Thymus (tissue), 11 donors: ENCODE measurements at regions not wholly inside any gene's neighbourhood (a gene's known extent, or its start where the extent isn't known, plus 50 kb on each side); places are given as distances from the start of the nearest gene placed in this dataset.

ENCODE experiments used
- DNase-seq, 9 donors: peaks; one replicate each; pipeline ENCODE4 v3.0.0-alpha.2; 2013; ENCODE audit warnings: low spot score in 9 of 9, low read depth in 6 of 9, missing footprints in 1 of 9
- H3K27ac ChIP-seq, 2 donors: one replicate each; pipeline ENCODE4 v1.5.1; 2013; ENCODE audit warnings: control low read depth in 1 of 2, low read depth in 1 of 2, low read length in 1 of 2, mild to moderate bottlenecking in 1 of 2, moderate library complexity in 1 of 2
- H3K27me3 ChIP-seq, 2 donors: one replicate each; pipeline ENCODE4 v1.5.1; 2013; ENCODE audit warnings: low read length in 1 of 2; ENCODE audit not compliant: control insufficient read depth in 2 of 2, insufficient read depth in 1 of 2
- H3K36me3 ChIP-seq, 2 donors: one replicate each; pipeline ENCODE4 v1.5.1; 2013; ENCODE audit warnings: low read length in 1 of 2, mild to moderate bottlenecking in 1 of 2, moderate library complexity in 1 of 2; ENCODE audit not compliant: control insufficient read depth in 2 of 2, insufficient read depth in 2 of 2
- H3K4me1 ChIP-seq, 2 donors: one replicate each; pipeline ENCODE4 v1.5.1; 2013; ENCODE audit warnings: low read length in 2 of 2; ENCODE audit not compliant: control insufficient read depth in 2 of 2, insufficient read depth in 2 of 2
- H3K4me3 ChIP-seq, 2 donors: one replicate each; pipeline ENCODE4 v1.5.1; 2013; ENCODE audit warnings: low read length in 2 of 2, control low read depth in 1 of 2, mild to moderate bottlenecking in 1 of 2
- H3K9me3 ChIP-seq, 2 donors: one replicate each; pipeline ENCODE4 v1.5.1; 2013; ENCODE audit warnings: low read length in 1 of 2, mild to moderate bottlenecking in 1 of 2; ENCODE audit not compliant: control insufficient read depth in 2 of 2, insufficient read depth in 1 of 2
- WGBS: extraction: QIAGEN DNeasy Blood & Tissue Kit; methylation state at CpG from one replicate; pipeline ENCODE4 v1.1.7; 2013; 5-methylcytosine and 5-hydroxymethylcytosine counted together
- donor health status: healthy.

GRCh38 chr5:142542078-142542477, 143.8 kb downstream of the FGF1 start:
- DNase-seq: no peak
- Histone ChIP-seq H3K27ac (no peak overlapping the region), H3K27me3 (peaks cover 0 to 4% of the 10 kb centered on the region in 2 donors), H3K4me3 (no peak overlapping the region), H3K9me3 (no peaks in the 10 kb centered on the region), H3K36me3 (no peaks in the 10 kb centered on the region), H3K4me1 (no peaks in the 10 kb centered on the region)
- 46% methylated on average over 7 of the region's 7 CpGs for WGBS

DNA sequence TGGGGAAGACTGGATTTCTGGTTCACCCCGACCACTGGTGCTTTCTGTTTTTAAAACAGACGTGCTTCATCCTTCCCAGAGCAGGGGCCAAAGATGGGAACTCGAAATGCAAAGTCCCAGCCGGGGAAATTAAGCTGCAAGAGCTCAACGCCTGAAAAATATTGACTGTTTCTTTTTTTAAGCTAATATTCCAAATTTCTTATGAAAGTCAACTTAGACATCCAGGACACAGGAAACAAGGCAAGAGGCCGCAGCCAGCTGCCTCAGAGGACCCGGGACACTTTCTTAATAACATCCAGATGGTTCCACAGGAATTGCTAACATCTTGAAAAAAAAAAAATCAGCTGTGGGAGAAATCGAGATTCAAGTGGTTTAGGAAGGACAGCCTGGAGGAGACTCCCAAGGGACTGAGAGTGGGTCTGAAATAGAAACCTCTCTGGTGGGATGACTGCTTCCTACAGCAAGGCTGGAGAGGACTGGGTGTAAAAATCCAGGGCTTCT, 144.9 kb downstream of the FGF1 start:
- Histone ChIP-seq H3K27ac (no peak overlapping the region), H3K36me3 (no peaks in the 10 kb centered on the region), H3K4me1 (no peaks in the 10 kb centered on the region), H3K4me3 (no peak overlapping the region), H3K27me3 (peaks cover 0 to 4% of the 10 kb centered on the region in 2 donors), H3K9me3 (no peaks in the 10 kb centered on the region)
- WGBS: 88% methylated on average over 8 of the region's 8 CpGs
- DNase-seq: no peak

DNA sequence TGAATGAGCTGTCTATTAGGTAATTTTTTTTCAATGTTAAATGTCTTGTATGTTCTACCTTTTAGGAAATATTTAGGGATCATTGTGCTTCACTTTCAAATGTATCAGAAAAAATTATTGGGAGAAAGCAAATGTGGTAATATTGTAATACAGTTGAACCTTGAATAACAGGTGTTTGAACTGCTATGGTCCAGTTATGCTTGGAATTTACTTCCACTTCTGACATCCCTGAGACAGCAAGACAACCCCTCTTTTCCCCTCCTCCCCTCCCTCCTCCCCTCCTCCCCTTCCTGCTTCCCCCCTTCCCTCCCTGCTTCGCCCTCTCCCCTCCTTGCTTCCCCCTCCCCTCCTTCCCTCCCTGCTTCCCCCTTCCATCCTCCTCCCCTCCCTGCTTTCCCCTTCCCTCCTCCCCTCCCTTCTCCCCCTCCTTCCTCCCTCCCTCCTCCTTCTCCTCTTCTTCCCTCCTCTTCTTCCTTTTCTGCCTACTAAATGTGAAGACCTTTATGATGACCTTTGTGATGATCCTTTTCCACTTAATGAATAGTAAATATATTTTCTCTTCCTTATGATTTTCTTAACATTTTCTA, 146.6 kb downstream of the FGF1 start:
- Histone ChIP-seq H3K36me3 (no peaks in the 10 kb centered on the region), H3K4me1 (no peaks in the 10 kb centered on the region), H3K9me3 (no peaks in the 10 kb centered on the region), H3K27ac (no peak overlapping the region), H3K4me3 (no peak overlapping the region), H3K27me3 (peaks cover 0 to 4% of the 10 kb centered on the region in 2 donors)
- WGBS: no CpG with 5 or more reads among the region's 1 CpG
- DNase-seq: no peak

DNA sequence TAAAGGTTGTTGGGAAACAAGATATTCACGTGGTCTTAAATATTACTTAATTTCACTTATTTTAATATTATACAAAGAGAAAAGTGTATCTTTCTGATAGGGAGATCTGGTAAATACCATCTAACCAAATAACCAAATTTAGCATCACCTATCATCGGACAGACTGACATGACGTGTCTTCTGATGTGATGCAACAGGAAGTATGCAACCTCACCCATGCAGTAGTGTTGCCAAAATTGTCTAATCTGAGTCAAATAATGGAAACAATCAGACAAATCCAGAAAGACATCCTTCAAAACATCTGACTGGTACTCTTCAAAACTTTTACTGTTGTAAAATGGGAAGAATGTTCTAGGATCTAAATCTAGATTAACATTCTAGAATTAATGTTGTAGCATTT, 148.0 kb downstream of the FGF1 start:
- WGBS: 86% methylated on average over 3 of the region's 3 CpGs
- no peak overlapping the region for H3K4me3 ChIP-seq
- H3K27me3 ChIP-seq: peaks cover 0 to 4% of the 10 kb centered on the region in 2 donors
- DNase-seq: no peak
- no peak overlapping the region for H3K27ac ChIP-seq
- no peaks in the 10 kb centered on the region for H3K4me1 ChIP-seq
- H3K36me3 ChIP-seq: no peaks in the 10 kb centered on the region
- no peaks in the 10 kb centered on the region for H3K9me3 ChIP-seq

DNA sequence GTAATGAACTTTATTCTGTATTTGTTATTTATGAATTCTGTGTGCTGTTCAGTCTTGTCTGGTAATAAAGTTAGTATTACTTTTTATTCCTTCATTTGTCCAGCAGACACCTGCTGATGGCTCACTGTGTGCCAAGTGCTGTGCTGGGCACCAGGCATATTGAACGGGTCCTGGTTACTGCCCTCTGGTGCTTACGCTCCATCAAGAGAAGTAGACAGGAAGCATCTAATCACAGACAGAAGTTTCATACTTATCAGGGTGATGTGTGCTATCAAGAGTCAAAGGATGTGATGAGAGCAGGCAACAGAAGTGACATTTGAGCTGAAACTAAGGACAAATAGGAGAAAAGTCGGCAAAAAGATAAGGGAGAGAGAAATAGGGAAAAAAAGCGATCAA, 153.1 kb downstream of the FGF1 start:
- Histone ChIP-seq H3K9me3 (no peaks in the 10 kb centered on the region), H3K27ac (no peak overlapping the region), H3K36me3 (no peaks in the 10 kb centered on the region), H3K4me3 (no peak overlapping the region), H3K4me1 (no peaks in the 10 kb centered on the region), H3K27me3 (no peaks in the 10 kb centered on the region)
- DNase-seq: no peak
- WGBS: 95% methylated on average over 4 of the region's 4 CpGs

DNA sequence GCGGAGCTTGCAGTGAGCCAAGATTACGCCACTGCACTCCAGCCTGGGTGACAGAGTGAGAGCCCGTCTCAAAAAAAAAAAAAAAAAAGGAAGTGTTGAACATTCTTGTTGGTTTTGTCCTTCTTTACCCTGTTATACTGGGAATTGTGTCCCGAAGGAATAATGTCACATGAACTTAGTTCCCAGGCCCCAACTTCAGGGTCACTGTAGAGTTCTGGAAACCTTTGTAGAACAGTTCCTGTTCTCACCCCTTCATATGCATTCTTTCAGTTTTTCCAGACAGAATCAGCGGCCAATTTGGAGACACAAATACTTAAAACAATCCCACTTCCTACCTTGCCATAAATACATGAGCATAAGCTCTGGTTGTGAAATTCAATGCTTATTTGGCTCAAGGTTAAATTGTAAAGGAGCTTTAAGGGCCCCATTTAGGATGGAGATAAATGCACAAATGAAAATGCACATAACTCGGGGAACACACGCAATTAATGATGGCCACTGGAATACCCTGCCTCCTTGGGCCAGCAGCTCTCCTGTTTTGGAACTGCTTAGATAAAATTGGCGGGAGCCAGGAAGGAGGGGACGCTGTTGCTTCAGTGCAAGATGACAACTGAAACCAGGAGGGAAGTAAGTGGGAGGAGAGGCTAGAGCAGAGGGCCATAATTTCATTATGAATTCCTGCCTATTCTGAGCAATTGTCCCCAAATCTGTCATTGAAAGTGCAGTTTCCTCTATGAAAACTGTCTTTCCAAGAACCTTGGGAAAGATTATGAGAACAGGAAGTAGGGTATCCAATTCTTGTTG, 153.7 kb downstream of the FGF1 start:
- Histone ChIP-seq H3K36me3 (no peaks in the 10 kb centered on the region), H3K4me1 (no peaks in the 10 kb centered on the region), H3K27me3 (no peaks in the 10 kb centered on the region), H3K4me3 (no peak overlapping the region), H3K9me3 (no peaks in the 10 kb centered on the region), H3K27ac (no peak overlapping the region)
- 90% methylated on average over 9 of the region's 9 CpGs for WGBS
- DNase-seq: no peak

GRCh38 chr5:142530904-142531303, 155.0 kb downstream of the FGF1 start:
- Histone ChIP-seq H3K27ac (no peak overlapping the region), H3K9me3 (no peaks in the 10 kb centered on the region), H3K36me3 (no peaks in the 10 kb centered on the region), H3K4me1 (no peaks in the 10 kb centered on the region), H3K27me3 (no peaks in the 10 kb centered on the region), H3K4me3 (no peak overlapping the region)
- 98% methylated on average over 4 of the region's 4 CpGs for WGBS
- DNase-seq: no peak

DNA sequence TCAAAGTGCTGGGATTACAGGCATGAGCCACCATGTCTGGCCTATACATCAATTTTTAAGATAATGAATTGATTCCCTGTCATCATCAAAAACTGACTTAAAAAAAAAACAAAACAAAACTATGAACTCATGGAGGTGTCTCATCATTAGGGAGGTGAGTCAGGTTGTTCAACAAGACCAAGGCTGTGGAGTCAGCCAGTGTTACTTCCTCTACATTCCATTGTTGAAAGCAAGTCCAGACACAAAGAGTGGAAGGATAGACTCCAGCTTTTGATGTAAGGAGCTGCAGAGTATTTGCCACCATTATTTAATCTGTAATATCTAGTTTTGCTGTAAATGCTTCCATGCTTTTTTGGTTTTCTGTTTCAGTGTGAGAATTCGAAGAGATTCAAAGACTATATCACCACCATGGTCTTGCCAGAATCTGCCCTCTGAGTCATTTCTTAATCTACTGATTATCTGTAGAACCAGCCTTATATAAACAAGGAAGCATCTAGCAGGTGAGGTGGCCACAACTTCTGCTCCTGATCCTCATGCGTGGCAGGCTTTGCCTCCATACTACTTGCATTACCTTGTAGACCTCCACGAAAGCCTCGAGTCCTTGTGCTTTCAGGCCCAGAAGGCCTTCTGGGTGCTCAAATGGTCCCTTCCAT, 156.1 kb downstream of the FGF1 start:
- H3K27me3 ChIP-seq: no peaks in the 10 kb centered on the region
- H3K36me3 ChIP-seq: no peaks in the 10 kb centered on the region
- WGBS: 94% methylated on average over 4 of the region's 4 CpGs
- H3K4me3 ChIP-seq: no peak overlapping the region
- H3K9me3 ChIP-seq: no peaks in the 10 kb centered on the region
- H3K27ac ChIP-seq: no peak overlapping the region
- H3K4me1 ChIP-seq: no peaks in the 10 kb centered on the region
- no peak for DNase-seq

GRCh38 chr5:142527664-142528295, 158.1 kb downstream of the FGF1 start:
- Histone ChIP-seq H3K4me3 (no peak overlapping the region), H3K9me3 (no peaks in the 10 kb centered on the region), H3K27me3 (no peaks in the 10 kb centered on the region), H3K36me3 (no peaks in the 10 kb centered on the region), H3K4me1 (no peaks in the 10 kb centered on the region), H3K27ac (no peak overlapping the region)
- WGBS: 51% methylated on average over 3 of the region's 3 CpGs
- DNase-seq: no peak
